Gastroesophageal sphincter (tissue), 4 donors: ENCODE measurements at regions not wholly inside any gene's neighbourhood (a gene's known extent, or its start where the extent isn't known, plus 50 kb on each side); places are given as distances from the start of the nearest gene placed in this dataset.

Source experiments
- ATAC-seq: fragments of 150-250 bp; one replicate; pipeline ENCODE4 v1.9.1; 2016; ENCODE audit warnings: mild to moderate bottlenecking, moderate library complexity
- H3K27ac ChIP-seq, 4 donors: fragments of 200-600 bp; sonication (generic) in 3 of 4; 1 replicate in 3 of 4; 2 replicates in 1 of 4; pipeline ENCODE4 v1.5.1; 2016 to 2019
- H3K27me3 ChIP-seq: fragments of 200-600 bp; sonication (generic); one replicate; pipeline ENCODE4 v1.5.1; 2019
- H3K36me3 ChIP-seq, 2 donors: fragments of 200-600 bp; sonication (generic); one replicate each; pipeline ENCODE4 v1.5.1; 2019; ENCODE audit warnings: control low read depth in 1 of 2
- H3K4me1 ChIP-seq, 3 donors: fragments of 200-600 bp; sonication (generic); 1 replicate in 2 of 3; 2 replicates in 1 of 3; pipeline ENCODE4 v1.5.1; 2016 to 2019; ENCODE audit warnings: control low read depth in 2 of 3
- H3K4me3 ChIP-seq, 2 donors: fragments of 200-600 bp; sonication (generic); one replicate each; pipeline ENCODE4 v1.5.1; 2019; ENCODE audit warnings: mild to moderate bottlenecking in 1 of 2, moderate library complexity in 1 of 2
- H3K9me3 ChIP-seq, 3 donors: fragments of 200-600 bp; sonication (generic); one replicate each; pipeline ENCODE4 v1.5.1; 2017 to 2019; ENCODE audit warnings: control low read depth in 2 of 3
- CTCF ChIP-seq, 4 experiments: fragments of 200-600 bp in 2 of 4; fragments of 450-650 bp in 2 of 4; sonication (generic) in 1 of 4; IDR thresholded peaks; one replicate each; pipeline ENCODE4 v1.5.1; 2017 to 2019; ENCODE audit warnings: antibody characterized with exemption in 4 of 4, mild to moderate bottlenecking in 2 of 4, moderate library complexity in 2 of 4
- EP300 ChIP-seq: sonication (generic); formaldehyde crosslinking; IDR thresholded peaks from one replicate; pipeline ENCODE4 v1.6.1; 2017; ENCODE audit warnings: antibody characterized with exemption, mild to moderate bottlenecking
- POLR2A ChIP-seq, 2 donors: fragments of 450-650 bp; IDR thresholded peaks; one replicate each; pipeline ENCODE4 v1.6.1; 2017; ENCODE audit warnings: antibody characterized with exemption in 2 of 2, mild to moderate bottlenecking in 2 of 2, moderate library complexity in 1 of 2
- POLR2AphosphoS5 ChIP-seq: sonication (generic); formaldehyde crosslinking; IDR thresholded peaks from one replicate; pipeline ENCODE4 v1.6.1; 2017; ENCODE audit warnings: antibody characterized with exemption
- WGBS, 2 donors: methylation state at CpG; one replicate each; pipeline ENCODE4 v1.1.5; 2018; ENCODE audit warnings: low coverage in 1 of 2; 5-methylcytosine and 5-hydroxymethylcytosine counted together

- no CpG with 5 or more reads among the region's 8 CpGs for WGBS, 2 donors
- no peak for ATAC-seq
Observed at GRCh38 chr20:48201188-48201587, 415.9 kb upstream of the SULF2 start.

GRCh38 chr20:48198929-48199451, 413.7 kb upstream of the SULF2 start:
- Histone ChIP-seq H3K36me3 (no peaks in the 10 kb centered on the region), H3K27me3 (no peaks in the 10 kb centered on the region), H3K4me1 (peaks cover 0 to 4% (median 0%) of the 10 kb centered on the region in 3 donors), H3K4me3 (no peak overlapping the region), H3K27ac (no peak overlapping the region), H3K9me3 (no peaks in the 10 kb centered on the region)
- TF ChIP-seq EP300: no peak
- TF ChIP-seq CTCF (IDR thresholded peaks at IDR 0.05): no peak
- no peak for TF ChIP-seq POLR2A (IDR thresholded peaks at IDR 0.05)
- no peak for TF ChIP-seq POLR2AphosphoS5
- 68 to 89% methylated on average over 6 to 8 of the region's 8 CpGs for WGBS, 2 donors
- no peak for ATAC-seq

More at GRCh38 chr20:48201188-48201587, 415.9 kb upstream of the SULF2 start:
- Histone ChIP-seq H3K9me3 (no peaks in the 10 kb centered on the region), H3K4me3 (no peak overlapping the region), H3K4me1 (no peaks in the 10 kb centered on the region), H3K36me3 (no peaks in the 10 kb centered on the region), H3K27me3 (no peaks in the 10 kb centered on the region), H3K27ac (no peak overlapping the region)
- no peak for TF ChIP-seq POLR2A (IDR thresholded peaks at IDR 0.05)
- TF ChIP-seq EP300: no peak
- TF ChIP-seq CTCF (IDR thresholded peaks at IDR 0.05): no peak
- no peak for TF ChIP-seq POLR2AphosphoS5

- ATAC-seq: no peak
- no peak overlapping the region for H3K27ac ChIP-seq
- H3K36me3 ChIP-seq: no peaks in the 10 kb centered on the region
Observed at GRCh38 chr20:48197066-48197465, 411.8 kb upstream of the SULF2 start.

GRCh38 chr20:48196486-48196885, 411.2 kb upstream of the SULF2 start:
- 87 to 92% methylated on average over 4 of the region's 10 CpGs for WGBS, 2 donors

More at GRCh38 chr20:48197066-48197465, 411.8 kb upstream of the SULF2 start:
- H3K4me3 ChIP-seq: no peak overlapping the region
- no peaks in the 10 kb centered on the region for H3K27me3 ChIP-seq
- WGBS, 2 donors: 50 to 62% methylated on average over 8 to 11 of the region's 14 CpGs
- H3K4me1 ChIP-seq: peaks cover 0 to 4% (median 0%) of the 10 kb centered on the region in 3 donors
- no peaks in the 10 kb centered on the region for H3K9me3 ChIP-seq
- no peak for TF ChIP-seq EP300
- no peak for TF ChIP-seq CTCF (IDR thresholded peaks at IDR 0.05)
- TF ChIP-seq POLR2A (IDR thresholded peaks at IDR 0.05): no peak
- TF ChIP-seq POLR2AphosphoS5: no peak

GRCh38 chr20:48196001-48196400, 410.7 kb upstream of the SULF2 start:
- Histone ChIP-seq H3K36me3 (no peaks in the 10 kb centered on the region), H3K4me1 (peaks cover 0 to 12% (median 0%) of the 10 kb centered on the region in 3 donors), H3K4me3 (no peak overlapping the region), H3K27ac (no peak overlapping the region), H3K27me3 (no peaks in the 10 kb centered on the region), H3K9me3 (no peaks in the 10 kb centered on the region)
- no peak for ATAC-seq
- TF ChIP-seq POLR2AphosphoS5 (no peak), EP300 (no peak), CTCF (IDR thresholded peaks at IDR 0.05) (no peak), POLR2A (IDR thresholded peaks at IDR 0.05) (no peak)
- WGBS, 2 donors: 73 to 84% methylated on average over 4 of the region's 5 CpGs

More at GRCh38 chr20:48196486-48196885, 411.2 kb upstream of the SULF2 start:
- Histone ChIP-seq H3K27ac (no peak overlapping the region), H3K9me3 (no peaks in the 10 kb centered on the region), H3K4me1 (peaks cover 0 to 7% (median 0%) of the 10 kb centered on the region in 3 donors), H3K36me3 (no peaks in the 10 kb centered on the region), H3K4me3 (no peak overlapping the region), H3K27me3 (no peaks in the 10 kb centered on the region)
- ATAC-seq: no peak
- TF ChIP-seq EP300 (no peak), POLR2A (IDR thresholded peaks at IDR 0.05) (no peak)
